T-cell (primary cell): ENCODE measurements at regions not wholly inside any gene's neighbourhood (a gene's known extent, or its start where the extent isn't known, plus 50 kb on each side); places are given as distances from the start of the nearest gene placed in this dataset.

Experiments
- ATAC-seq, 4 experiments: fragments of 200-7000 bp in 3 of 4; fragments of 150-1000 bp in 1 of 4; cut with Tn5 transposase; replicated peaks in 1 of 4; 1 replicate in 3 of 4; 2 replicates in 1 of 4; pipeline ENCODE4 v1.10.0; 2021; ENCODE audit warnings: moderate library complexity in 3 of 4, mild to moderate bottlenecking in 2 of 4, moderate number of reproducible peaks in 1 of 4
- CTCF ChIA-PET, 2 donors: fragments of 300-600 bp; sonication (Branson Sonifier 250); formaldehyde crosslinking; loops; one replicate each; lab custom pipeline; 2022; ENCODE audit warnings: antibody characterized with exemption in 2 of 2; lab: Charles Lee
- POLR2A ChIA-PET, 2 donors: fragments of 300-600 bp; sonication (Branson Sonifier 250); formaldehyde crosslinking; loops; one replicate each; lab custom pipeline; 2022; ENCODE audit warnings: antibody characterized with exemption in 2 of 2; lab: Charles Lee
- DNase-seq, 35 experiments: peaks; one replicate each; pipeline versions ENCODE4 v3.0.0 to v3.0.0-alpha.2; 2013 to 2023
- H3K27ac ChIP-seq: one replicate; pipeline ENCODE4 v1.5.1; 2013; ENCODE audit warnings: low read length
- H3K27me3 ChIP-seq, 2 experiments: replicated peaks in 1 of 2; 1 replicate in 1 of 2; 2 replicates in 1 of 2; pipeline versions ENCODE4 v1.6.1 to v1.7.0; 2013; ENCODE audit warnings: low read length in 1 of 2, mixed read lengths in 1 of 2; ENCODE audit not compliant: control insufficient read depth in 2 of 2, insufficient read depth in 2 of 2; ENCODE audit errors: extremely low read depth in 1 of 2
- H3K36me3 ChIP-seq, 2 donors: 1 replicate in 1 of 2; 2 replicates in 1 of 2; pipeline versions ENCODE4 v1.6.1 to v1.7.0; 2013; ENCODE audit warnings: low read length in 1 of 2; ENCODE audit not compliant: control insufficient read depth in 2 of 2, insufficient read depth in 1 of 2; ENCODE audit errors: extremely low read depth in 1 of 2
- H3K4me1 ChIP-seq, 2 experiments: 1 replicate in 1 of 2; 2 replicates in 1 of 2; pipeline versions ENCODE4 v1.6.1 to v1.7.0; 2013; ENCODE audit warnings: low read length in 2 of 2, mixed read lengths in 1 of 2; ENCODE audit not compliant: insufficient read depth in 2 of 2, control insufficient read depth in 1 of 2; ENCODE audit errors: extremely low read depth in 1 of 2
- H3K4me3 ChIP-seq, 2 donors: 1 replicate in 1 of 2; 2 replicates in 1 of 2; pipeline versions ENCODE4 v1.5.1 to v1.7.0; 2013; ENCODE audit warnings: mild to moderate bottlenecking in 2 of 2, low read length in 1 of 2, moderate library complexity in 1 of 2; ENCODE audit not compliant: control insufficient read depth in 1 of 2; ENCODE audit errors: extremely low read depth in 1 of 2
- H3K9me3 ChIP-seq: 2 replicates; pipeline ENCODE4 v1.7.0; 2013
- H3K27ac Mint-ChIP-seq, 2 donors: one replicate each; pipeline ENCODE4 v1.8.0; 2020 to 2021; ENCODE audit warnings: mild to moderate bottlenecking in 2 of 2, mixed read lengths in 2 of 2
- H3K27me3 Mint-ChIP-seq, 2 donors: one replicate each; pipeline ENCODE4 v1.8.0; 2021 to 2022; ENCODE audit warnings: mixed read lengths in 2 of 2
- H3K36me3 Mint-ChIP-seq: one replicate; pipeline ENCODE4 v1.8.0; 2021; ENCODE audit warnings: mixed read lengths
- H3K4me1 Mint-ChIP-seq, 3 donors: one replicate each; pipeline ENCODE4 v1.8.0; 2020 to 2022; ENCODE audit warnings: mixed read lengths in 3 of 3, mild to moderate bottlenecking in 1 of 3
- H3K4me3 Mint-ChIP-seq, 3 donors: one replicate each; pipeline ENCODE4 v1.8.0; 2020 to 2022; ENCODE audit warnings: mild to moderate bottlenecking in 3 of 3, mixed read lengths in 3 of 3, moderate library complexity in 3 of 3
- H3K9me3 Mint-ChIP-seq, 3 donors: one replicate each; pipeline ENCODE4 v1.8.0; 2020 to 2022; ENCODE audit warnings: mixed read lengths in 3 of 3
- WGBS: methylation state at CpG from one replicate; pipeline ENCODE4 v1.1.5; 2013; ENCODE audit warnings: missing lambda C conversion rate; ENCODE audit not compliant: insufficient coverage; 5-methylcytosine and 5-hydroxymethylcytosine counted together

DNA sequence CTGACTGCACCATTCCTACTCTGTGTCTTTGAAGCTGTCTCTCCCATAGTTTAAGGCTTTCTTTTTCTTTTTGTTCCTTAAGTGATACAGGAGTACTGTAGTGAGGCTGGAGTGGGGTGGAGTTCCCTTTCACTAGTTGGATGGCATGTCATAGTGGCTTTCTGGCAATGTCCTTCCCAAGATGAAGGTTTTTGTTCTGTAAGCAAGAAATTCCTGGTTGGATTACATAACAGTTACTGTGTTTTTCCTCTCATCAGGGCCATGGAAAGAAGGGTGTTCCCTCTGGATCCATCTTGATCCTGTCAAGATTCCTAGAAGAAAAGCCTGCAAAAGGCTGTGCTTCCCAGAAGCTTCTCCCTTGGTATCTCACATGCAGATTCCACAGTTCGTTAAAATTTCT is 84.2 kb downstream of the ACKR3 start:
- Histone ChIP-seq H3K4me1 (no peaks in the 10 kb centered on the region), H3K27me3 (peaks cover 0 to 24% of the 10 kb centered on the region in 2 experiments), H3K27ac (no peak overlapping the region), H3K9me3 (no peaks in the 10 kb centered on the region), H3K36me3 (no peaks in the 10 kb centered on the region), H3K4me3 (no peak overlapping the region)
- ATAC-seq (no peak), DNase-seq (no peak)
- Mint-ChIP-seq H3K27ac (no peak overlapping the region), H3K4me3 (no peak overlapping the region), H3K27me3 (peaks cover 15 to 40% of the 10 kb centered on the region in 2 donors), H3K9me3 (peaks cover 4 to 7% (median 5%) of the 10 kb centered on the region in 3 donors), H3K4me1 (no peaks in the 10 kb centered on the region), H3K36me3 (no peaks in the 10 kb centered on the region)
- ChIA-PET CTCF (no interaction called here), POLR2A (no interaction called here)
- 60% methylated on average over 1 of the region's 1 CpG for WGBS

DNA sequence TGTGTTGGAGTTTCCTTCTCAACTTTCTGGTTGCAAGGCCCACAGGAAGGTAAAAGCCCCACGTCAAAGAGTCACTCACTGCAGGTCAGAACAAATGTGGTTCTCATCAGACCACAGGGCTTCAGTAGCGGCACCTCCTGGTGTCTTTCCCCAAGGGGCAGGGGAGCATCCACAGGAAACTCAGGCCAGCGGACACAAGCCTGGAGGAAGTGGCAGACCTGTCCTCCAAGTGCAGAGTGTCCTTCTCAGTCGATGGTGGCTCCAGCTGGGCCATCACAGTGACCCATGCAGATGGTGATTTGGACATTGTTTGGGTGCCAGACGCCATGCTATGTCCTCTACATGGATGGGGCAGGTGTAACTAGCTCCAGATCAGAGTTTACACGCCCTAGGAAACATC is 84.9 kb downstream of the ACKR3 start:
- H3K9me3 Mint-ChIP-seq = peaks cover 4 to 7% (median 5%) of the 10 kb centered on the region in 3 donors
- H3K4me3 Mint-ChIP-seq = no peak overlapping the region
- POLR2A ChIA-PET = no interaction called here
- DNase-seq (no peak), ATAC-seq (no peak)
- Histone ChIP-seq H3K4me1 (no peaks in the 10 kb centered on the region), H3K4me3 (no peak overlapping the region), H3K27ac (no peak overlapping the region), H3K27me3 (peaks cover 0 to 30% of the 10 kb centered on the region in 2 experiments), H3K36me3 (no peaks in the 10 kb centered on the region), H3K9me3 (no peaks in the 10 kb centered on the region)
- CTCF ChIA-PET = interaction anchor here in 1 of 2 donors (0.5 kb wide), 1 partner anchor 117 kb away, joined by 5 read pairs; no protein-coding TSS in a partner anchor
- H3K36me3 Mint-ChIP-seq = no peaks in the 10 kb centered on the region
- H3K27me3 Mint-ChIP-seq = peaks cover 21 to 43% of the 10 kb centered on the region in 2 donors
- H3K4me1 Mint-ChIP-seq = no peaks in the 10 kb centered on the region
- 41% methylated on average over 3 of the region's 6 CpGs for WGBS
- no peak overlapping the region for H3K27ac Mint-ChIP-seq

DNA sequence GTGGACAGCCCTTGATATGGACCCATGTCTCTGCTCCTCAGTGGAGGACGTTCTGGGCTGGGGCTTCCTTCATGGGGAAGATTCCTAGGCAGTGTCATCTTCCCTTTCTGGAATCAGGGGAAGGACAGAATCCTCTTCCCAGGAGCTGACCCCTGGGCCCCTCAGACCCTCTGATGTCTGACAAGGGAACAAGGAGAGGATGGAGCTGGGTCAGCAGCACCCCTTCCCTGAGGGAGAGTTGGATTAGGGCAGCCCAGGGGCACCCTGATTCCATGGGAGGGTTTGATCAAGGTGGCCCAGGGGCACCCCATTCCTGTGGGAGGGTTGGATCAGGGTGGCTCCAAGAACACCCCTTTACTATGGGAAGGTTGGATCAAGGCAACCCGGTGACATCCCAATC is 86.5 kb downstream of the ACKR3 start:
- ATAC-seq = no peak
- peaks cover 24 to 37% of the 10 kb centered on the region in 2 donors for H3K27me3 Mint-ChIP-seq
- DNase-seq = no peak
- H3K36me3 ChIP-seq = no peaks in the 10 kb centered on the region
- ChIA-PET CTCF (no interaction called here), POLR2A (no interaction called here)
- H3K4me3 ChIP-seq = no peak overlapping the region
- H3K27ac ChIP-seq = no peak overlapping the region
- no peak overlapping the region for H3K27ac Mint-ChIP-seq
- no peaks in the 10 kb centered on the region for H3K36me3 Mint-ChIP-seq
- WGBS = no CpG with 5 or more reads among the region's 2 CpGs
- H3K9me3 Mint-ChIP-seq = no peaks in the 10 kb centered on the region
- peaks cover 0 to 27% of the 10 kb centered on the region in 2 experiments for H3K27me3 ChIP-seq
- no peaks in the 10 kb centered on the region for H3K4me1 Mint-ChIP-seq
- H3K9me3 ChIP-seq = no peaks in the 10 kb centered on the region
- no peak overlapping the region for H3K4me3 Mint-ChIP-seq
- no peaks in the 10 kb centered on the region for H3K4me1 ChIP-seq

GRCh38 chr2:236656721-236657120 is 87.1 kb downstream of the ACKR3 start:
- Mint-ChIP-seq H3K27ac (no peak overlapping the region), H3K4me1 (no peaks in the 10 kb centered on the region), H3K27me3 (peaks cover 29 to 40% of the 10 kb centered on the region in 2 donors), H3K4me3 (no peak overlapping the region), H3K36me3 (no peaks in the 10 kb centered on the region), H3K9me3 (no peaks in the 10 kb centered on the region)
- CTCF ChIA-PET = no interaction called here
- H3K9me3 ChIP-seq = no peaks in the 10 kb centered on the region
- no peak for DNase-seq
- no peaks in the 10 kb centered on the region for H3K4me1 ChIP-seq
- 100% methylated on average over 2 of the region's 2 CpGs for WGBS
- peaks cover 0 to 31% of the 10 kb centered on the region in 2 experiments for H3K27me3 ChIP-seq
- POLR2A ChIA-PET = no interaction called here
- H3K4me3 ChIP-seq = no peak overlapping the region
- no peaks in the 10 kb centered on the region for H3K36me3 ChIP-seq
- H3K27ac ChIP-seq = no peak overlapping the region
- no peak for ATAC-seq

- H3K4me1 ChIP-seq = no peaks in the 10 kb centered on the region
- Mint-ChIP-seq H3K4me1 (no peaks in the 10 kb centered on the region), H3K27me3 (peaks cover 30 to 41% of the 10 kb centered on the region in 2 donors), H3K36me3 (no peaks in the 10 kb centered on the region), H3K4me3 (no peak overlapping the region), H3K27ac (no peak overlapping the region), H3K9me3 (no peaks in the 10 kb centered on the region)
- no peak overlapping the region for H3K27ac ChIP-seq
- ChIA-PET CTCF (no interaction called here), POLR2A (no interaction called here)
- 82% methylated on average over 3 of the region's 5 CpGs for WGBS
- H3K36me3 ChIP-seq = no peaks in the 10 kb centered on the region
- ATAC-seq (no peak), DNase-seq (no peak)
- no peaks in the 10 kb centered on the region for H3K9me3 ChIP-seq
- H3K4me3 ChIP-seq = no peak overlapping the region
- H3K27me3 ChIP-seq = peaks cover 0 to 31% of the 10 kb centered on the region in 2 experiments
Measured at GRCh38 chr2:236657215-236657614, 87.6 kb downstream of the ACKR3 start.

- 48% methylated on average over 2 of the region's 4 CpGs for WGBS
Measured at GRCh38 chr2:236657801-236658200, 88.2 kb downstream of the ACKR3 start.

More at GRCh38 chr2:236657801-236658200, 88.2 kb downstream of the ACKR3 start:
- Mint-ChIP-seq H3K4me3 (no peak overlapping the region), H3K4me1 (no peaks in the 10 kb centered on the region), H3K36me3 (no peaks in the 10 kb centered on the region), H3K27me3 (peaks cover 33 to 47% of the 10 kb centered on the region in 2 donors), H3K9me3 (no peaks in the 10 kb centered on the region), H3K27ac (no peak overlapping the region)
- ATAC-seq (no peak), DNase-seq (no peak)
- ChIA-PET CTCF (no interaction called here), POLR2A (no interaction called here)
- H3K4me1 ChIP-seq = no peaks in the 10 kb centered on the region
- H3K27me3 ChIP-seq = peaks cover 0 to 33% of the 10 kb centered on the region in 2 experiments
- H3K27ac ChIP-seq = no peak overlapping the region
- H3K9me3 ChIP-seq = no peaks in the 10 kb centered on the region
- no peaks in the 10 kb centered on the region for H3K36me3 ChIP-seq
- H3K4me3 ChIP-seq = no peak overlapping the region
